HG03103 (cell line): ENCODE measurements at regions not wholly inside any gene's neighbourhood (a gene's known extent, or its start where the extent isn't known, plus 50 kb on each side); places are given as distances from the start of the nearest gene placed in this dataset.

ENCODE experiments used
- ATAC-seq: cut with Tn5 transposase; IDR thresholded peaks from one replicate; pipeline ENCODE4 v1.9.1; 2021; ENCODE audit warnings: low read depth; ENCODE audit not compliant: unreplicated experiment

DNA sequence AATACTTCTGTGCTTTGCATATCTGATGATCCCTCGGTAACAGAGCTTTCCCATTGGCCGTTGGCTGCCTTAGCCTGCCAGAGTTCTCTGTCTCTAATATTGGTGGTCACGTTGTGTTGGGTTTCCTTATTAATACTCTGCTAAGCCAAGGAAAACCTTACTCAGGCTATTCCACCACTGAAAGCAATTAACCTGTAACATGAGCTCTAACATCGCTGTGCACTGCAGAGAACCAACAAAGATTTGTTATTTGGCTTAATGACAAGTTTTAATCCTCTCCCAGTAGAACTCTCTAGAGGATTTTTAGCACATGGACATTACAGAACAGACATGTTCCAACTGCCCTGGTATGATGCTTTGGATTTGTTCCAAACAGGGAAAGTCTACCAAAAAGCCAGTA is 825.9 kb upstream of the POU3F3 start:
- ATAC-seq: no peak

DNA sequence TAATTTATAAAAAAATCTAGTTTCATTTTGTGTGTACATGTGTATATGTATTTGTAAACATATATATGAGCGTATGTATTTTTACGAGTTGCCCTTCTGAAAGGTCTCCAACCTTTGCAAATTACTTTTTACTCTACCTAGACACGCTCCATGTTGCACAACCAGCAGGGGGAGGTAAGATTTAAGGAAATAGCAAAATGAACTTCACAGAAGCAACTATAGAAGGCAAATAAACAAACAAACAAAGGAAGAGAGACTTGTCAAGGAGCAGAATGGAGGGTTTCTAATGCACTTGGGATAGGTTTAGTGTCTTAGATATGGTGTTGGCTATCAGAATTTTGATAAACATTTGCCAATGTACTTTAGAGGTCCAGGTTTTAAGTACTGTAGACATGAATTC is 820.5 kb upstream of the POU3F3 start:
- ATAC-seq: no peak

DNA sequence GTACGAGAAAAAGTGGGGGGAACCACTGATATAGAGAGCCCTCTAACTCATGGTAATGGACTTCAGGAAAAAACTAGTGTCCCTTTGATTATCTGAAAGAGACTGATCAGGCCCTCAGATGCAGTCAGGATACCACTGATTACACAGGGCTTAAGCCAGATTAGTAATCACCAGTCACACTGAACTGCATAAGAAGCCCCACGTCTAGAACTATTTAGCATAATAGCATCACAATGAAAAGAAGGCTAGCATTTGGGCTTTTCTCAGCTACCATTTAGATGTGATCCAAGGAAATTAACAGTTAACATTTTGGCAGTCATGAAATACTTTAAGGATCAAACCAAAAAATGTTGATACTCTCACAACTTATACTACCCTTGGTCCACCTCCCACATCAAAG is 813.1 kb upstream of the POU3F3 start:
- no peak for ATAC-seq

DNA sequence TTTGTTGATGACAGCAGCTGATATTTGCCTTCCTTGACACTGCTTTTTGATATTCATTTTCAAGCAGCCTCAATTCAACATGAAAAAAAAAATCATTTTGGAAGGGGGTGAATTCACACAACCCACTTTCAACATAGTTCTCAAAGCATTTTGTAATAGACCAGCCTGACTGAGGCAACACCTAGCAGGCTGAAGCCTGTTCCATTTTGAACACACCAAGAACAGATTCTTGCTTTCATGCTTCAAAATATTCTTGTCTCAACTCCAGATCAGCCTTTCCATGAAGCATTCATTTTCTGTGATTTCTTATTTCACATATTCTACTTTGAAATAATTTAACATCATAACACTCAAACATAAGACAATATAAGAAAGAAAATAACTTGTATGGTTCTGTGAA is 812.6 kb upstream of the POU3F3 start:
- no peak for ATAC-seq

DNA sequence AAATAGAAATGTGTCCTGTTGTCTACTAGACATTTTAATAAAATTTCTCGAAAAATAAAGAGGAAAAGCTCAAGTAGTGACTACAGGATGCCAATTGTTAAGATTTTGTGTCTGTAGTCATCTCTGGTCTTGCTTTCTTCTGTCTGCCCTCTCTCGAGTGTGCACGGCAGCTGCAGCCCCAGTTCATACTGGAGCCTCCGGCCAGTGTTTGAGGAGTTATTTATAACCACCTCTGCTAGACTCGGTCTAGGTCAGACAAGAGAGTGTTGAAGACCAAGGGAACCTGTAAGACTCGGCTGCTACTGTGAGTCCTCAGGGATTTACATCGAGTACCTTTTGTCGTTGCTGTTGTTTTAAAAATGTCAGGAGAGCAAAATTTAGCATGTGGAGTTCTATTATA is 810.1 kb upstream of the POU3F3 start:
- ATAC-seq: no peak

DNA sequence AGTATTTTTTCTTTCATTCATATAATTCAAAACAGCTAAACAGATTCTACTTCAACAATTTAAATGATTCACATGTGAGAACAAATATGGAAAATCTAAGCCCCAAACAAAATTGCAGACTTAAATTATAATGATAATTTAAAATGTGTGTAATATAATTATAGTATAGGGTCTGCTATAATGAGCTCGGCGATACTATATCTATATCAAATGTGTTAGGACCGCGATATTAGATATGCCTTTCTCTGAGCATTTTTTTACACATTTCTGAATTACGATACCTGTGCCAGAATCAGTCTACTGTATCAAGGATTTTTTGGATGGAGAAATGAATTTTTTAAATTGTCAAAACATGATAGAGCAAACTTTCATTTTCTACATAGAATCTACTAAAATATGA is 808.8 kb upstream of the POU3F3 start:
- no peak for ATAC-seq

DNA sequence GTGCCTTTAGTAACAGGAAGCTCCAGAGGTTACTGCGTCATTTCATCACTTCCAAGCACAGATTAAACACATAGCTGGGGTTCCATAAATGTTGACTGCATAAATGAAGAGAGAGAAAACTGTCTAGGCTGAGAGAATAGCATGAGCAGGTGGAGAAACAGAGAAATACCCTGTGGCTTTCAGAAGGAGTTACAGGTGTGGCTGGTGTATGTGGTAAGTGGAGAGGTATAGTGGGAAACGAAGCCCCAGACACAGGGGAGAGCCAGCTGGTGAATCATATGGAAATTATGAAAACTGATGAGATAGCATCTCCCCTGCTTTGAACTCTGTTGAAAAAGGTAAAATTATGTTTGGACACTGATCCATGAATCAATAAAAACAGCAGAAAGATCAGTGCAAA is 807.4 kb upstream of the POU3F3 start:
- no peak for ATAC-seq

DNA sequence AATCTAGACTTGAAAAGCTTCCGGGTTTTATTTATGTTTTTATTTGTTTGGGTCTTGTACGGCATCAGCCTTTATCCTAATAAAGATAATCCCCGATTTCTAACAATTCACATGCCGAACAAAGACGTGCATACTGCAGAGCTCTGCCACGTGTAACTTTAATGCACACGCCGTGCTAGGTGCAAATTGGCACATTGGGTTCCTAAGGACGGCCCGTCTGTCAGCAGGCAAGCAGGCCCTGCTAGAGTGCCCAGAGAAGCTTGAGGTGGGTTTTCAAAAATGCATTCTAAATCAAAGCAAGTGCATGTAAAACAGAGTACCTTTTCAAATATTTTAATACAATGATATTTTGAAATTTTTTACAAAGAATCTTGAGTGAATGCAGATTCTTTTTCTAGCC is 806.4 kb upstream of the POU3F3 start:
- no peak for ATAC-seq

DNA sequence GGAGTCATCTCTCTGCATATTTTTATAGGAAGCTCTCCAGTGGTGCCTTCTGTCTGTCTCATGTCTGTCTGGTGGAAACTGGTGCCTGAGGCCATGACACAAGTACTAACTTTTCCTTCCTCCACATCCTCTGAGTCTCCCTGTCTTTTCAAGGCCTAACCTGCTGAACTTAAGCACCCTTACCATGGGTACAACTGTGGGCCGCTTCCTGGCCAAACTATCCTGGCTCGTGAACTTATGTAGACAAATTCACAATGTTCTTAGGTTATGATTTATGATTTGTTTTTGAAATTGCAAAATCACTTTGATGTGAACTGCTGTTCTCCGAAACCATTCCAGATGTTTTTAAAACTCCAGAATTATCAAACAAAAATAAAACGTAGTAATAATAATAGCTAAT is 804.5 kb upstream of the POU3F3 start:
- ATAC-seq: no peak

DNA sequence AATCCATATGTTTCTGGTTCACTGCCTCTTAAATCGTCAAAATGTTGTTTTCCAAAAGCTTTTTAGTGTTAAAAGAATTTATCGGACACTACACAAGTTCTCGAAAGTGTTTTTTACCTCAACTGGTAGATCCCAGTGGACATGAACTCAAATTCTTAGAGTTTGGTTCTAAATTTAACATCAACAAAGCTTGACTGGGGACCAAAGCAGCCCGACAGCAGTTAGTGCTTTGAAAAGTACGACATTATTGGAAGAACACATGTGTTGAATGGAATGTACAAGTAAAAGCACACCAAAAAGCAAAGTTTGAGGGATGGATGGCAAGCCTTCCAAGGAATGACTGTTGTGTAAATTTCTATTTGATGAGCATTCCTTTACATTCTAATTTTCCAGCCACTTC is 803.9 kb upstream of the POU3F3 start:
- no peak for ATAC-seq

DNA sequence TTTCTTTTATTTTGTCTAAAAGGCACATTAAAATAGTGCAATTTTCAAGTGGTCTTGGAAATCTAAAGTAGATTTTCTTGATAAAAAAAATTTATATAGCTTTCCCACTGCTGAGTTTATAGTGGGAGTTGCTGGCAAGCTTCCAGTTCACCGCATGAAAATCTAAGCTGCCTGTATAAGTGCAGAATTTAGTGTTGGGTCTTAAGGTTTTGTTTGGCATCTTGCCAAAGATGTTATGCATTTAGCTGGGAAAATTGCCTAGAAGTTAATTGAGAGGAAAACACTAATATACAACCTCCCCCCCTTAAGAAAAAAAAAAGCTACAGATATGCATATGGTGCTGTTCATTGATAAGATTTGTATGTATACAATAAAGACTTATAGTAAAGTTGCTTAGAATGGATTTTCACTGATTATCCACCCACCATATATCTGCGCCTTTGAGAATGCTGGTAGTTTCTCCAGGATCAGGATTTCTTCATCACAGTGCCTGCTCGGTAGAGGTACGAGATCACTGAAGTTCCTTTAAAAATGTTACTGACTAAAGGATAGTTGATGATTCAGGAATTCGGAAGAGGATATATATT is 803.2 kb upstream of the POU3F3 start:
- ATAC-seq: no peak

DNA sequence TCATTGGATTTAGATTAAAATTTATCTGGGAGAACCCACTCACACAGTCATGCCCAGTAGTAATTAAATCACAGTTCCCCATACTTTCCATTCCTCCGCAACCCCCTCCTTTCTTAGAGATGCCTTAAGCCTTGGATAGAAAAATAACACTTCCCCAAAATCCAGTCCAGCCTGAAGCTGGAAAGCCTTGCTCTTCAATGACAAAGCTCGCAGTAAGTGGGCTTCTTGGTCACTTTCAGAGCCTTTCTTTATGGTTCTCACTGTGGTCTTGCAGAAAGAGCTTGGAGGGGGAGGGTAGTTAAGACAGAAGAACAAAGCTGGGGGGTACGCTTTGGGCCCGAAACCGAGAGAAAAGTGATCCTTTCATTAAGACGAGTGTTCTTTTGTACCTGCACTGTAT is 802.1 kb upstream of the POU3F3 start:
- no peak for ATAC-seq

DNA sequence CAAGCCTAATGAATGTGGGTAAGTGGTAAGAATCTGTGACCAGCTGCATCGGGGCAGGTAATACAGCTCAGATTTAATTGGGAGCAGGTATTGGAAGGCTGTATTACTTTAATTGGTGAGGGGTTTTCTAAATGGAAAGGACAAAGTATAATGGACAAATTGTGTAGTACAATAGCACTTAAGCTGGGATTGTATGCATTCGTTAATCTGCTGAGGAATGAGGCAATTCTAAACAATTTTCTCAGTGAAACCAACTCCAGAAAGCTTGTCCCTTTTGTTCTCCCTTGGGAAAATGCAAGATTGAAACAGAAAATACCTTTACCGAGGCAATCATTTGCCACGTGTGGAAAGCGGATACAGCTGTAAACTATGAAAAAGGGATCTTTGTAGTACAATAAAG is 801.6 kb upstream of the POU3F3 start:
- ATAC-seq: no peak

DNA sequence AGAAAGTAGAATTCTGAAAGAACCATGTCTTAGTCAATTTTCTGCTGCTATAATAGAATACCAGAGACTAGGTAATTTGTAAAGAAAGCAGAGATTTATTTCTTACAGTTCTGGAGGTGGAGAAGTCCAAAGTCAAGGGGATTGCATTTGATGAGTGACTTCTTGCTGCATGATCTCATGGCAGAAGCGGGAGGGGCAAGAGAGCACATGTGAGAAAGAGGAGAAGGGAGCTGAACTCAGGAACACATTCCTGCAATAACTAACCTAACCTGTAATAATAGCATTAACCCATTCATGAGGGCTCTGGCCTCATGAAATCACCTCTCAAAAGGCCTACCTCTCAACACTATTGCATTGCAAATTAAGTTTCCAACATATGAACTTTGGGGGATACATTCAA is 797.5 kb upstream of the POU3F3 start:
- ATAC-seq: no peak

DNA sequence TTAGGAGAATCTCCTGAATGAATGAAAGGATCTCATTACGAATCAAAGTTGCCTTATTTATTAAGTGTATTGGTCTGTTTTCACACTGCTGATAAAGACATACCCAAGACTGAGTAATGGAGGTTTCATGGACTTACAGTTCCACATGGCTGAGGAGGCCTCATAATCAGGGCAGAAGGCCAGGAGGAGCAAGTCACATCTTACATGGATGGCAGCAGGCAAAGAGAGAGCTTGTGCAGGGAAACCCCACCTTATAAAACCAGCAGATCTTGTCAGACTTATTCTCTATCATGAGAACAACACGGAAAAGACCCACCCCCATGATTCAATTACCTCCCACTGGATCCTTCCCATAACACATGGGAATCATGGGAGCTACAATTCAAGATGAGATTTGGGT is 785.2 kb upstream of the POU3F3 start:
- no peak for ATAC-seq

DNA sequence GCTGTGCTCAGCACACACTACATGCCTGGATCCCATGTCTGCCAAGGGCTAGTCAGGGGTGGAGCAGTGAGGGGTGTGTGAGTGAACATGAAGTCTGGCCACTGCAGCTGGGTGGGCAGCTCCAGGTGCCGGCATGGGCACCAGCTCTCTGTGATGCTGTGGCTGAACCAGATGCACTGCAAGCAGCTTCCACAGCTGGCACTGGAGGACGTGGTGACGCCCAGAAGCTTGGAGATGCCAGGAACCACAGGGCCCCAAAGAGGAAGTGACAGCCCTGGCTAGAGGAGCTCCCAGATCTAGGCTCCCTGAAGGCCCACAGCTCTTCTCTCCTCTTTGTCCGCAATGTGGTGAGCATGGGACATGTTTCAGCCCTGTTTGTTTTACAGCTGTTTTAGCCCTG is 776.3 kb upstream of the POU3F3 start:
- ATAC-seq: no peak

DNA sequence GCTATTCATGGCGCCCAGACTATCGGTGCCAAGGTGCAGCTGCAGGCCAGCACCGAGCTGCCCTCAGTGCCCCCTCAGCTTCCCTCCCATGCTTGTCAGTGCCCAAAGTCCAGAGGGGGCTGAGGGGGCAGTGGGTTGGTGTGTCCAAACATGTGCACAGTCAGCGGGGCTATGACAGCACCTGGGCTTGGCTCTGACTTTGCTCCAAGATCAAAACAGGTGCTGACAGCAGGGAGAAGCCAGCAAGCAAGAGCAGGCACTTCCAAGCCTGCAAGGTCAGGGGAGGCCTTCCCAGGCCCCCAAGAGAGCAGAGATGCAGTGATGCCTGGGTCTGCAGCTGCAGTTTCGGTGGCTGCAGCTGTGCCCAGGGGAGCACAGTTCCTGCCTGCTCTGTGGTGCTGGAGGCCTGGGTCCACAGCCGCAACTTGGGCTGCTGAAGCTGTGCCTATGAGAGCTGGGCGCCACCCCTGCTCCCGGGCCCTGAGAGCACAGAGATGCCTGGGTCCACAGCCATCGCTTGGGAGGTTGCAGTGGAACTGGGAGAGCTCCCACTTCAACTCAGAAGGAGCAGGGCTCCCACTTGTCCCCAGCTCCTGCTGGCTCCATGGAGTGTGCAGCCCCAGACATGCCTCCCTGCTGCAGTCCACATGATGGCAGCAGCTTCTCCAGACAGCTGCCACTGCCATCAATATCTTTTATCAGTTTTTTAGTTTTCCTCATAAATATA is 775.3 kb upstream of the POU3F3 start:
- no peak for ATAC-seq

DNA sequence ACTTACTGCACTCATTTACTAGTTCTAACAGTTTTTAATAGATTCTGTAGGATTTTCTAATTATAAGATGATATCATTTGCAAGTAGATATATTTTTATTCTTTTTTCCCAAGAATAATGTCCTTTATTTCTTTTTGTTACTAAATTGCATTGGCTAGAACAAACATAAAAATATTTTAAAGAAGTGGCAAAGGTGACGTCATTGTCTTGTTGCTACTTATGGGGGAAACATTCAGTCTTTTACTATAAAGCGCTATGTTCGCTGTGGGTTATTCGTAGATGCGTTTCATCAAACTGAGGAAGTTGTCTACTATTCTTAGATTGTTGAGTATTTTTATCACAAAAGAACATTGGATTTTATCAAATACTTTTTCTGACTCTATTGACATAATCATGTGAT is 765.2 kb upstream of the POU3F3 start:
- ATAC-seq: no peak

DNA sequence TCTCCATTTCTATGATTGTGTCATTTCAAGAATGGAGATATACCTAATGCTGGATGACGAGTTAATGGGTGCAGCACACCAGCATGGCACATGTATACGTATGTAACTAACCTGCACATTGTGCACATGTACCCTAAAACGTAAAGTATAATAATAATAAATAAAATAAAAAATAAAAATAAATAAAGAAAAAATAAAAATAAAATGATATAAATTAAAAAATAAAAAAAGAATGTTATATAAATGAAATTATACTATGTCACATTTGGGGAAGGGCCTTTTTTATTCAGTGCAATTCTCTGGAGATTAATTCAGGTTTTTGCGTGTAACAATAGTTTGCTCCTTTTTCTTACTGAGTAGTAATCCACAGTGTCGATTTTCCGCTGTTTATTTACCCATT is 763.5 kb upstream of the POU3F3 start:
- ATAC-seq: no peak

DNA sequence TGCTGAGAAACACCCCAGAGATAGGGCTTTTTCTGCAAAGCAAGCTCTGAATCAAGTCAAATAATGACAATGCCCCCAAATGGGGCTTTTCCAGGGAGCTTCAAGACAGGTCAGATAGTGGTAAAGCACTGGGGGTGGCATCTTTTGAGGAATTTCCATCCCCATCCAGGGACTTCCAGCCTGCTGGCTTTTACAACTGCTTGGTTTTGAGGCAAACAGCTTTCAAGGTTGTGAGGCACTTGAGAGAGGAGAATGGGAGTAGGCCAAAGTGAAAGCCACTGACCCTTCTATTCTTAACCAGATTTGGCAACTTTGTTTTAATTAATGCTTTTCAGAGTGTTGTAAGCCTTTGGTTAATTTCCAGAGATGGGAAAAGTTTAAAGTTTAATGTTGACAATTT is 762.0 kb upstream of the POU3F3 start:
- ATAC-seq: no peak

DNA sequence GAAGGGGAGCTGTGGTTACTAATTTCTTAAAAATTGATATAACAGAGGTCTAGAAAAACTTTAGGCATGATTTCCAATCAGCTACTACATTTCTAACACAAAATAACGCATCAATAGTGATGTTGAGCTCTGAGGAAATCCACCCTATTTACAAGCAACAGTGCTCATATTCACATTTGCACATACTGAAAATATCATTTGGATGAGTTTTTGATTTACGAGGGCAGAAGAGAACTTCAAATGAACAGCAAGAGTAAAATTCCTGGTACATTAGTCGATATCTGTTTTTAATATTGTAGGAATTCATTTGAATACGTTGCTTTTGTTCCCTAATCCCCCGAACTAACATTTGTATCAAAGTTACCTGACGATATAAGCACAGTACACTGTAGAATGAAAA is 761.0 kb upstream of the POU3F3 start:
- no peak for ATAC-seq

DNA sequence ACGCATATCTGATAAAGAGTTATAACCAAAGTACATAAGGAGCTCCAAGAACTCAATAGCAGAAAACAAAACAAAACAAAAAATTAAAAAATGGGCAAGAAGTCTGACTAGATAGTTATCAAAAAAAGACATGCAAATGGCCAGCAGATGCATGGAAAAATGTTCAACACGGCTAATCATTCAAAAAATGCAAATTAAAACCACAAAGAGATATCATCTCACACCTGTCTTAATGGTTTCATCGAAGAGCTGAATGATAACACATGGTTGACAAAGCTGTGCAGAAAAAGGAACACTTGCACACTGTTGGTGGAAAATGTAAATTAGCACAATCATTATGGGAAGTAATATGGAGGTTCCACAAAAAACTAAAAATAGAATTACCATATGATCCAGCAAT is 751.3 kb upstream of the POU3F3 start:
- no peak for ATAC-seq

DNA sequence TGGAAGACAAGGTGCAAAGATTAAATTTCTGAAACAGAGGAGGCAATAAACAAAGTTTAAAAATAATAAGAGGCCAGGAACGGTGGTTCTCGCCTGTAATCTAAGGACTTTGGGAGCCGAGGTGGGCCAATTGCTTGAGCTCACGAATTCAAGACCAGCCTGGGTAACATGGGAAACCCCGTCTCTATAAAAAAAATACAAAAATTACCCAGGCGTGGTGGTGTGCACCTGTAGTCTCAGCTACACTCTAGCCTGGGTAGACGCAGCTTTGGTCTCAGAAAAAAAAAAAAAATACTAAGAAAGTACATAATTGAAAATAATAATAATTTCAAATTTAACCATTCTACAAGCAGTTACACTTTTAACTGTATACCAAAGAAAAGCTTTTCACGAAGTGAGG is 744.6 kb upstream of the POU3F3 start:
- no peak for ATAC-seq
